HepG2 (cell line): ENCODE measurements at regions not wholly inside any gene's neighbourhood (a gene's known extent, or its start where the extent isn't known, plus 50 kb on each side); places are given as distances from the start of the nearest gene placed in this dataset.

ENCODE experiments used
- ATAC-seq: fragments of 200-7000 bp; cut with Tn5 transposase; 3 replicates; pipeline ENCODE4 v1.9.1; 2020; ENCODE audit warnings: mild to moderate bottlenecking, moderate library complexity
- BruUV-seq: library from RNA; stranded (reverse); fragments of 400-500 nt; replicated peaks from 2 replicates; lab custom pipeline; 2021; lab: Mats Ljungman, UMichigan
- CTCF ChIA-PET: fragments of 300-600 bp; formaldehyde crosslinking; extraction: SDS; loops from one replicate; lab custom pipeline; 2021; ENCODE audit warnings: low total read pairs, inconsistent platforms, low intra/inter-chr PET ratio; lab: Yijun Ruan, JAX
- POLR2A ChIA-PET: fragments of 350-600 bp; sonication (Branson Sonifier 250); formaldehyde crosslinking; loops from one replicate; lab custom pipeline; 2020; ENCODE audit warnings: antibody characterized with exemption, inconsistent platforms; lab: Yijun Ruan, JAX
- DNase-seq: peaks from one replicate; pipeline ENCODE4 v3.0.0-alpha.2; 2015; ENCODE audit warnings: low spot score
- FAIRE-seq: peaks from 3 replicates; lab custom pipeline; 2011; peaks lifted over from hg19 to GRCh38; lab: Jason Lieb, UNC
- H2AFZ ChIP-seq: one replicate; pipeline ENCODE4 v1.6.1; 2011; ENCODE audit warnings: low read length, inconsistent platforms
- H3K27ac ChIP-seq: fragments of 300-600 bp; 3 replicates; pipeline ENCODE4 v1.8.0; 2011; ENCODE audit warnings: mixed run types, mild to moderate bottlenecking, mixed read lengths, low read length, inconsistent platforms; ENCODE audit not compliant: insufficient read depth; ENCODE audit errors: extremely low read length
- H3K27me3 ChIP-seq, 2 experiments: fragments of 200-600 bp in 1 of 2; 2 replicates in 1 of 2; 3 replicates in 1 of 2; pipeline versions ENCODE4 v1.6.0 to v1.8.0; 2011; ENCODE audit warnings: low read length in 2 of 2, mild to moderate bottlenecking in 2 of 2, moderate library complexity in 2 of 2, inconsistent platforms in 1 of 2; ENCODE audit not compliant: insufficient read depth in 2 of 2, control insufficient read depth in 1 of 2
- H3K36me3 ChIP-seq, 2 experiments: fragments of 200-600 bp in 1 of 2; replicated peaks in 1 of 2; 2 replicates in 1 of 2; 3 replicates in 1 of 2; pipeline versions ENCODE4 v1.5.1 to v1.8.0; 2011; ENCODE audit warnings: low read length in 2 of 2, inconsistent platforms in 1 of 2; ENCODE audit not compliant: insufficient read depth in 2 of 2, control insufficient read depth in 1 of 2
- H3K4me1 ChIP-seq: 2 replicates; pipeline ENCODE4 v1.5.1; 2012; ENCODE audit warnings: low read length, inconsistent platforms; ENCODE audit not compliant: insufficient read depth
- H3K4me2 ChIP-seq: 2 replicates; pipeline ENCODE4 v1.6.0; 2011; ENCODE audit warnings: low read depth, low read length, inconsistent platforms
- H3K4me3 ChIP-seq, 3 experiments: fragments of 200-600 bp in 1 of 3; sonication (generic), shearing (Covaris generic) in 1 of 3; replicated peaks in 1 of 3; 2 replicates each; pipeline ENCODE4 v1.5.1; 2011 to 2016; ENCODE audit warnings: low read length in 3 of 3, inconsistent platforms in 2 of 3, low read depth in 2 of 3, mild to moderate bottlenecking in 2 of 3, control low read depth in 1 of 3, mixed read lengths in 1 of 3; ENCODE audit not compliant: insufficient read depth in 1 of 3
- H3K79me2 ChIP-seq: one replicate; pipeline ENCODE4 v1.6.1; 2011; ENCODE audit warnings: low read length, inconsistent platforms; ENCODE audit not compliant: insufficient read depth
- H3K9ac ChIP-seq: 2 replicates; pipeline ENCODE4 v1.6.0; 2011; ENCODE audit warnings: mild to moderate bottlenecking, low read depth, low read length, inconsistent platforms; ENCODE audit not compliant: insufficient read depth
- H3K9me3 ChIP-seq: 2 replicates; pipeline ENCODE4 v1.5.1; 2012; ENCODE audit warnings: mild to moderate bottlenecking, low read length
- H4K20me1 ChIP-seq: 2 replicates; pipeline ENCODE4 v1.6.0; 2011; ENCODE audit warnings: inconsistent platforms, mild to moderate bottlenecking, low read length, moderate library complexity; ENCODE audit not compliant: insufficient read depth
- BCL6 ChIP-seq: IDR thresholded peaks from 2 replicates; pipeline ENCODE4 v1.6.1; 2016; ENCODE audit warnings: missing genetic modification reagents, missing compliant biosample characterization
- IRF2 ChIP-seq: IDR thresholded peaks from 2 replicates; pipeline ENCODE4 v1.6.1; 2018; ENCODE audit warnings: missing genetic modification reagents, missing compliant biosample characterization
- KLF6 ChIP-seq: IDR thresholded peaks from 2 replicates; pipeline ENCODE4 v1.8.0; 2016; ENCODE audit warnings: missing biosample characterization, missing genetic modification reagents
- NFRKB ChIP-seq: fragments of 450-650 bp; IDR thresholded peaks from 2 replicates; pipeline ENCODE4 v1.6.1; 2017
- PHF5A ChIP-seq: IDR thresholded peaks from one replicate; pipeline ENCODE4 v1.6.1; 2018; ENCODE audit warnings: low read depth, missing genetic modification reagents; ENCODE audit not compliant: unreplicated experiment
- TEAD3 ChIP-seq: optimal IDR thresholded peaks from 2 replicates; pipeline ENCODE3; 2016; ENCODE audit warnings: borderline replicate concordance
- WGBS: methylation state at CpG from one replicate; pipeline ENCODE4 v1.1.6; 2017; ENCODE audit warnings: low lambda C conversion rate; 5-methylcytosine and 5-hydroxymethylcytosine counted together
- in situ Hi-C: cut with HindIII; loops from 2 replicates; pipeline ENCODE4 v1.10.0; 2017; ENCODE audit warnings: low pct_unique_long_range_greater_than_20kb; ENCODE audit not compliant: extremely low pct_ligation_motif_present
- intact Hi-C: fragments of 100-400 bp; cut with micrococcal nuclease; formaldehyde crosslinking; loops from one replicate; pipeline ENCODE4 v1.10.0; 2022; ENCODE audit not compliant: unreplicated experiment
- TF ChIP-seq, protein P1 (sequence below): sonication (generic); formaldehyde crosslinking; IDR thresholded peaks from 2 replicates; pipeline ENCODE4 v1.5.0; 2020; ENCODE audit warnings: missing genetic modification reagents
- TF ChIP-seq, protein P2 (sequence below): sonication (generic); formaldehyde crosslinking; IDR thresholded peaks from 2 replicates; pipeline ENCODE4 v1.5.0; 2020; ENCODE audit warnings: missing genetic modification reagents
- TF ChIP-seq, protein P3 (sequence below): sonication (generic); formaldehyde crosslinking; IDR thresholded peaks from 2 replicates; pipeline ENCODE4 v1.8.1; 2022; ENCODE audit warnings: low read depth, mild to moderate bottlenecking, missing genetic modification reagents

DNA sequence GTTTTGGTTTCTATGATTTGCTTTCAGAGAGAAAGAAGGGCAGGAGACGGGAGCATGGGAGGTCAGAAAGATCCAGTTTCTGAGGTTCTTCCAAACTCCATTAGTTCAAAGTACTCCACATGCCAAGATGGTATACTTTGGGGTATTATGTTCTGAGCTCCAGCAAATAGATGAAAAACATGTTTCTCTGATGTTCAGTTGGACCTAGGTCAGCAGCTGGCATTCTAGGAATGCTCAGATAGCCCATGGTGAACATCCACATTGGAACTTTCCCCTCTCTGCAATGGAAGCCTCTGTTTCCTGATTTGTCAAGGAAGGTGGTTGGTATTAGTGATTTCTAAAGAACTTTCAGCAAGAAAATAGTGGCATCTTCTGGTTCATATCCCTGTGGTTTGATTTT is 257.5 kb downstream of the KTN1 start:
- no peak; the same call in 2 of the 3 replicates for ATAC-seq
- in situ Hi-C loops, result no loop called here
- TF ChIP-seq, protein P1, sequence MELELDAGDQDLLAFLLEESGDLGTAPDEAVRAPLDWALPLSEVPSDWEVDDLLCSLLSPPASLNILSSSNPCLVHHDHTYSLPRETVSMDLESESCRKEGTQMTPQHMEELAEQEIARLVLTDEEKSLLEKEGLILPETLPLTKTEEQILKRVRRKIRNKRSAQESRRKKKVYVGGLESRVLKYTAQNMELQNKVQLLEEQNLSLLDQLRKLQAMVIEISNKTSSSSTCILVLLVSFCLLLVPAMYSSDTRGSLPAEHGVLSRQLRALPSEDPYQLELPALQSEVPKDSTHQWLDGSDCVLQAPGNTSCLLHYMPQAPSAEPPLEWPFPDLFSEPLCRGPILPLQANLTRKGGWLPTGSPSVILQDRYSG (CRISPR knock-in tag), result no peak
- TF ChIP-seq KLF6 (CRISPR knock-in tag), result no peak
- TF ChIP-seq BCL6 (CRISPR knock-in tag), result 0 out of 2 replicates have a peak, but pooled peaks have one; percentile 25
- no peak for TF ChIP-seq PHF5A (CRISPR knock-in tag)
- TF ChIP-seq, protein P2, sequence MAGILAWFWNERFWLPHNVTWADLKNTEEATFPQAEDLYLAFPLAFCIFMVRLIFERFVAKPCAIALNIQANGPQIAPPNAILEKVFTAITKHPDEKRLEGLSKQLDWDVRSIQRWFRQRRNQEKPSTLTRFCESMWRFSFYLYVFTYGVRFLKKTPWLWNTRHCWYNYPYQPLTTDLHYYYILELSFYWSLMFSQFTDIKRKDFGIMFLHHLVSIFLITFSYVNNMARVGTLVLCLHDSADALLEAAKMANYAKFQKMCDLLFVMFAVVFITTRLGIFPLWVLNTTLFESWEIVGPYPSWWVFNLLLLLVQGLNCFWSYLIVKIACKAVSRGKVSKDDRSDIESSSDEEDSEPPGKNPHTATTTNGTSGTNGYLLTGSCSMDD (CRISPR knock-in tag), result no peak
- peak; percentile 50 for TF ChIP-seq TEAD3
- TF ChIP-seq IRF2 (CRISPR knock-in tag), result no peak
- TF ChIP-seq, protein P3, sequence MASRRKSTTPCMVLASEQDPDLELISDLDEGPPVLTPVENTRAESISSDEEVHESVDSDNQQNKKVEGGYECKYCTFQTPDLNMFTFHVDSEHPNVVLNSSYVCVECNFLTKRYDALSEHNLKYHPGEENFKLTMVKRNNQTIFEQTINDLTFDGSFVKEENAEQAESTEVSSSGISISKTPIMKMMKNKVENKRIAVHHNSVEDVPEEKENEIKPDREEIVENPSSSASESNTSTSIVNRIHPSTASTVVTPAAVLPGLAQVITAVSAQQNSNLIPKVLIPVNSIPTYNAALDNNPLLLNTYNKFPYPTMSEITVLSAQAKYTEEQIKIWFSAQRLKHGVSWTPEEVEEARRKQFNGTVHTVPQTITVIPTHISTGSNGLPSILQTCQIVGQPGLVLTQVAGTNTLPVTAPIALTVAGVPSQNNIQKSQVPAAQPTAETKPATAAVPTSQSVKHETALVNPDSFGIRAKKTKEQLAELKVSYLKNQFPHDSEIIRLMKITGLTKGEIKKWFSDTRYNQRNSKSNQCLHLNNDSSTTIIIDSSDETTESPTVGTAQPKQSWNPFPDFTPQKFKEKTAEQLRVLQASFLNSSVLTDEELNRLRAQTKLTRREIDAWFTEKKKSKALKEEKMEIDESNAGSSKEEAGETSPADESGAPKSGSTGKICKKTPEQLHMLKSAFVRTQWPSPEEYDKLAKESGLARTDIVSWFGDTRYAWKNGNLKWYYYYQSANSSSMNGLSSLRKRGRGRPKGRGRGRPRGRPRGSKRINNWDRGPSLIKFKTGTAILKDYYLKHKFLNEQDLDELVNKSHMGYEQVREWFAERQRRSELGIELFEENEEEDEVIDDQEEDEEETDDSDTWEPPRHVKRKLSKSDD (CRISPR knock-in tag), result no peak
- no peak for TF ChIP-seq NFRKB
- TF ChIP-seq, all 625 proteins: peak for 2

More for the DNA sequence above, 257.5 kb downstream of the KTN1 start:
- no TSS peak for BruUV-seq
- Histone ChIP-seq H3K27ac (no peak overlapping the region), H3K36me3 (no peaks in the 10 kb centered on the region), H3K4me1 (peaks cover 18% of the 10 kb centered on the region), H3K9me3 (no peaks in the 10 kb centered on the region), H4K20me1 (no peaks in the 10 kb centered on the region), H3K4me2 (no peak overlapping the region), H2AFZ (no peak overlapping the region), H3K4me3 (no peak overlapping the region), H3K79me2 (no peaks in the 10 kb centered on the region), H3K27me3 (no peaks in the 10 kb centered on the region), H3K9ac (no peak overlapping the region)
- DNase-seq (peak; percentile 10), FAIRE-seq (no peak)
- intact Hi-C loops, result no loop called here
- 38% methylated on average over 1 of the region's 1 CpG for WGBS
- POLR2A ChIA-PET, result no interaction called here
- CTCF ChIA-PET, result no interaction called here
